K562 (cell line): ENCODE measurements at regions not wholly inside any gene's neighbourhood (a gene's known extent, or its start where the extent isn't known, plus 50 kb on each side); places are given as distances from the start of the nearest gene placed in this dataset.

Source experiments
- BRD9 ChIP-seq: fragments of 450-650 bp; IDR thresholded peaks from 2 replicates; pipeline ENCODE4 v1.6.1; 2018; ENCODE audit warnings: low read depth; ENCODE audit not compliant: partially characterized antibody
- CC2D1A ChIP-seq: fragments of 450-650 bp; IDR thresholded peaks from 2 replicates; pipeline ENCODE4 v1.6.1; 2017; ENCODE audit warnings: mild to moderate bottlenecking
- CGGBP1 ChIP-seq: fragments of 250-450 bp; sonication (Bioruptor Pico); IDR thresholded peaks from 2 replicates; pipeline ENCODE4 v1.9.0; 2021; ENCODE audit warnings: mild to moderate bottlenecking
- E2F5 ChIP-seq: sonication (generic); formaldehyde crosslinking; IDR thresholded peaks from 2 replicates; pipeline ENCODE4 v1.8.0; 2022; ENCODE audit warnings: mild to moderate bottlenecking, missing genetic modification reagents
- HDAC1 ChIP-seq, 2 experiments: fragments of 450-650 bp; IDR thresholded peaks; 2 replicates each; pipeline ENCODE4 v1.6.1; 2016 to 2017; ENCODE audit warnings: inconsistent platforms in 1 of 2, mild to moderate bottlenecking in 1 of 2, moderate library complexity in 1 of 2
- MECOM ChIP-seq: fragments of 250-450 bp; sonication (Bioruptor Pico); IDR thresholded peaks from 2 replicates; pipeline ENCODE4 v1.8.0; 2022; ENCODE audit warnings: inconsistent platforms
- PATZ1 ChIP-seq: fragments of 250-450 bp; sonication (Bioruptor Pico); IDR thresholded peaks from 2 replicates; pipeline ENCODE4 v1.5.0; 2020; ENCODE audit warnings: mild to moderate bottlenecking, borderline replicate concordance
- PCBP2 ChIP-seq: fragments of 200-400 bp; formaldehyde crosslinking; IDR thresholded peaks from 2 replicates; pipeline ENCODE4 v1.6.1; 2018; ENCODE audit warnings: low read length, low read depth, mild to moderate bottlenecking, moderate library complexity; ENCODE audit not compliant: poor library complexity, severe bottlenecking
- PHB2 ChIP-seq: fragments of 450-650 bp; IDR thresholded peaks from 2 replicates; pipeline ENCODE4 v1.6.1; 2017; ENCODE audit warnings: low read depth
- RHOXF2B ChIP-seq: fragments of 250-450 bp; sonication (Bioruptor Pico); conservative IDR thresholded peaks from 2 replicates; pipeline ENCODE4 v1.5.1; 2021
- SIN3A ChIP-seq, 2 experiments: fragments of 150-350 bp in 1 of 2; IDR thresholded peaks; 2 replicates each; pipeline ENCODE4 v1.6.1; 2011 to 2016; ENCODE audit warnings: borderline replicate concordance in 2 of 2, low read depth in 2 of 2, low read length in 2 of 2, mild to moderate bottlenecking in 2 of 2, moderate library complexity in 2 of 2; ENCODE audit not compliant: control insufficient read depth in 1 of 2
- TGIF2 ChIP-seq: sonication (generic); formaldehyde crosslinking; IDR thresholded peaks from 2 replicates; pipeline ENCODE4 v1.8.1; 2022; ENCODE audit warnings: mild to moderate bottlenecking, missing genetic modification reagents, moderate library complexity
- XRCC4 ChIP-seq: IDR thresholded peaks from one replicate; pipeline ENCODE4 v1.6.1; 2011; ENCODE audit not compliant: insufficient read depth, insufficient read length; ENCODE audit errors: extremely low read depth
- XRCC5 ChIP-seq: fragments of 200-400 bp; formaldehyde crosslinking; IDR thresholded peaks from 2 replicates; pipeline ENCODE4 v1.6.1; 2017; ENCODE audit warnings: low read depth, mild to moderate bottlenecking, low read length
- ZBTB11 ChIP-seq, 3 experiments: fragments of 200-800 bp in 1 of 3; fragments of 250-450 bp in 1 of 3; fragments of 450-650 bp in 1 of 3; sonication (Bioruptor Pico) in 1 of 3; sonication (Bioruptor generic) in 1 of 3; formaldehyde crosslinking in 1 of 3; IDR thresholded peaks; 2 replicates each; pipeline versions ENCODE4 v1.6.1 to v1.8.0; 2016 to 2022; ENCODE audit warnings: mild to moderate bottlenecking in 2 of 3, missing genetic modification characterization in 2 of 3, missing compliant biosample characterization in 1 of 3, moderate library complexity in 1 of 3
- ZNF280B ChIP-seq: fragments of 250-450 bp; sonication (Bioruptor Pico); IDR thresholded peaks from 2 replicates; pipeline ENCODE4 v1.5.1; 2021; ENCODE audit warnings: mild to moderate bottlenecking
- ZNF408 ChIP-seq: fragments of 250-450 bp; sonication (Bioruptor Pico); IDR thresholded peaks from 2 replicates; pipeline ENCODE4 v1.4.0; 2020; ENCODE audit warnings: low read depth, mild to moderate bottlenecking, moderate library complexity
- ZNF507 ChIP-seq: conservative IDR thresholded peaks from 2 replicates; pipeline ENCODE4 v1.6.1; 2017; ENCODE audit warnings: missing genetic modification characterization, missing compliant biosample characterization
- ZSCAN32 ChIP-seq: fragments of 450-650 bp; formaldehyde crosslinking; IDR thresholded peaks from 2 replicates; pipeline ENCODE4 v1.4.0; 2020; ENCODE audit warnings: mild to moderate bottlenecking, moderate library complexity

- peak; percentile 63; the same call in 1 of the 2 replicates for TF ChIP-seq XRCC5
- TF ChIP-seq XRCC4, result no peak
- TF ChIP-seq PCBP2, result no peak
- TF ChIP-seq E2F5 (CRISPR knock-in tag), result no peak
- no peak for TF ChIP-seq SIN3A (IDR thresholded peaks at IDR 0.05; ENCODE audit: borderline replicate concordance in 2 of 2, control insufficient read depth in 1 of 2, low read depth in 2 of 2, low read length in 2 of 2)
- peak in 1 of 2 experiments; percentile 80; a peak in 2 of 4 replicates for TF ChIP-seq HDAC1 (IDR thresholded peaks at IDR 0.05)
- no peak for TF ChIP-seq ZNF280B
- TF ChIP-seq RHOXF2B (CRISPR knock-in tag), result no peak
- TF ChIP-seq ZBTB11 (CRISPR knock-in tag; IDR thresholded peaks at IDR 0.05), result peak in 1 of 3 experiments; percentile 52; a peak in 1 of 6 replicates
- no peak for TF ChIP-seq BRD9
- TF ChIP-seq ZNF408, result no peak
- no peak for TF ChIP-seq ZSCAN32 (CRISPR knock-in tag)
- TF ChIP-seq PHB2, result peak; percentile 80
- TF ChIP-seq CC2D1A, result peak; percentile 83; the same call in 1 of the 2 replicates
- no peak for TF ChIP-seq ZNF507 (tag)
- no peak for TF ChIP-seq CGGBP1 (CRISPR knock-in tag)
- peak; percentile 90 for TF ChIP-seq MECOM (CRISPR knock-in tag)
- TF ChIP-seq TGIF2 (CRISPR knock-in tag), result no peak
- TF ChIP-seq PATZ1 (CRISPR knock-in tag), result no peak
Measured at GRCh38 chr9:107784235-107784958, 294.8 kb upstream of the KLF4 start (continued).
